ENCODE measurements at regions not wholly inside any gene's neighbourhood (a gene's known extent, or its start where the extent isn't known, plus 50 kb on each side); places are given as distances from the start of the nearest gene placed in this dataset.

DNA sequence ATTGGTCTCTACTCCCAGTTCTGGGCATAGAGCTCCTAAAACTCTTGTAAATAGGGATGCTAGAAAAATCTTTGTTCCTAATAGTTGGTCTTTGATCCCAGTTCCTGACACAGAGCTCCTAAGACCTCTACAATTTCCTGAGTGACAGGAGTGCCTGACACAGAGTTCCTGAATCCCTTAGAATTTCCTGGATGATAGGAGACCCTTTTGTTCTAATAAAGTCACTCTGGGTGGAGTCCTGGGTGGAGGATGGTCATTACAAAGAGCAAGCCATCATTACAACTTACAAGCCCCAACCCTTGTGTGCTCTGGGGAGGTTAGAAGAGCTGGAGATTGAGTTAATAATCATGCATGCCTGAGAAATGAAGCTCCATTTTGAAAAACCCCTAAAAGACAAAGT, 58.4 kb downstream of the ZZZ3 start:
- ATAC-seq, result no peak
- TF ChIP-seq PPARA (CRISPR knock-in tag; IDR thresholded peaks at IDR 0.05; ENCODE audit: borderline replicate concordance) (no peak), SNAI2 (CRISPR knock-in tag; IDR thresholded peaks at IDR 0.05) (no peak), ZNF8 (CRISPR knock-in tag; IDR thresholded peaks at IDR 0.05) (no peak), ZNF70 (CRISPR knock-in tag; IDR thresholded peaks at IDR 0.05) (no peak), ESRRG (CRISPR knock-in tag; IDR thresholded peaks at IDR 0.05) (no peak), ARNTL (CRISPR knock-in tag; IDR thresholded peaks at IDR 0.05; ENCODE audit: borderline replicate concordance, low read depth) (no peak)

DNA sequence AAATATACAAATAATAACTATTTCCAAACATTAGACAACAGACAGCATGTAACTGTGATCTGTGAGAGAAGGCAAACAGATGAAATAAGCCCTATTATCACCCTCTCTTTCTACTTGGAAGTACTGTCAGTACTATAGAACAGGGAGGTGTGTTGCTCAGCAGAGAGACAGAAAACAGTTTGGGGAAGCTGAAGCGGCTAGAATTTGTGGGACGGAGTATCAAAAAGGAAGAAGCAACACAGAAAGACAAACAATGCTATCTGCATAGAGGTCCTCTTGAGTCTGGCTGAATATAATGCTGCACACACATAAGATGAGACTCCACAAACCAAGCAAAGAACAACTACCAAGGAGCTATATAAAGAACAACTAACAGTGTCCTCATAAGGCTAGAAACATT, 59.4 kb downstream of the ZZZ3 start:
- TF ChIP-seq ZFP3 (CRISPR knock-in tag; IDR thresholded peaks at IDR 0.05) (no peak), SNAI2 (CRISPR knock-in tag; IDR thresholded peaks at IDR 0.05) (no peak), ESRRG (CRISPR knock-in tag; IDR thresholded peaks at IDR 0.05) (no peak), OSR1 (CRISPR knock-in tag; IDR thresholded peaks at IDR 0.05) (no peak), ZNF70 (CRISPR knock-in tag; IDR thresholded peaks at IDR 0.05) (no peak), GLIS3 (CRISPR knock-in tag; IDR thresholded peaks at IDR 0.05) (no peak)
- TF ChIP-seq, protein P1, sequence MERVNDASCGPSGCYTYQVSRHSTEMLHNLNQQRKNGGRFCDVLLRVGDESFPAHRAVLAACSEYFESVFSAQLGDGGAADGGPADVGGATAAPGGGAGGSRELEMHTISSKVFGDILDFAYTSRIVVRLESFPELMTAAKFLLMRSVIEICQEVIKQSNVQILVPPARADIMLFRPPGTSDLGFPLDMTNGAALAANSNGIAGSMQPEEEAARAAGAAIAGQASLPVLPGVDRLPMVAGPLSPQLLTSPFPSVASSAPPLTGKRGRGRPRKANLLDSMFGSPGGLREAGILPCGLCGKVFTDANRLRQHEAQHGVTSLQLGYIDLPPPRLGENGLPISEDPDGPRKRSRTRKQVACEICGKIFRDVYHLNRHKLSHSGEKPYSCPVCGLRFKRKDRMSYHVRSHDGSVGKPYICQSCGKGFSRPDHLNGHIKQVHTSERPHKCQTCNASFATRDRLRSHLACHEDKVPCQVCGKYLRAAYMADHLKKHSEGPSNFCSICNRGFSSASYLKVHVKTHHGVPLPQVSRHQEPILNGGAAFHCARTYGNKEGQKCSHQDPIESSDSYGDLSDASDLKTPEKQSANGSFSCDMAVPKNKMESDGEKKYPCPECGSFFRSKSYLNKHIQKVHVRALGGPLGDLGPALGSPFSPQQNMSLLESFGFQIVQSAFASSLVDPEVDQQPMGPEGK (CRISPR knock-in tag; IDR thresholded peaks at IDR 0.05; ENCODE audit: borderline replicate concordance), result no peak
- TF ChIP-seq, protein P2, sequence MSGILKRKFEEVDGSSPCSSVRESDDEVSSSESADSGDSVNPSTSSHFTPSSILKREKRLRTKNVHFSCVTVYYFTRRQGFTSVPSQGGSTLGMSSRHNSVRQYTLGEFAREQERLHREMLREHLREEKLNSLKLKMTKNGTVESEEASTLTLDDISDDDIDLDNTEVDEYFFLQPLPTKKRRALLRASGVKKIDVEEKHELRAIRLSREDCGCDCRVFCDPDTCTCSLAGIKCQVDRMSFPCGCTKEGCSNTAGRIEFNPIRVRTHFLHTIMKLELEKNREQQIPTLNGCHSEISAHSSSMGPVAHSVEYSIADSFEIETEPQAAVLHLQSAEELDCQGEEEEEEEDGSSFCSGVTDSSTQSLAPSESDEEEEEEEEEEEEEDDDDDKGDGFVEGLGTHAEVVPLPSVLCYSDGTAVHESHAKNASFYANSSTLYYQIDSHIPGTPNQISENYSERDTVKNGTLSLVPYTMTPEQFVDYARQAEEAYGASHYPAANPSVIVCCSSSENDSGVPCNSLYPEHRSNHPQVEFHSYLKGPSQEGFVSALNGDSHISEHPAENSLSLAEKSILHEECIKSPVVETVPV (CRISPR knock-in tag; IDR thresholded peaks at IDR 0.05), result no peak
- TF ChIP-seq, protein P3, sequence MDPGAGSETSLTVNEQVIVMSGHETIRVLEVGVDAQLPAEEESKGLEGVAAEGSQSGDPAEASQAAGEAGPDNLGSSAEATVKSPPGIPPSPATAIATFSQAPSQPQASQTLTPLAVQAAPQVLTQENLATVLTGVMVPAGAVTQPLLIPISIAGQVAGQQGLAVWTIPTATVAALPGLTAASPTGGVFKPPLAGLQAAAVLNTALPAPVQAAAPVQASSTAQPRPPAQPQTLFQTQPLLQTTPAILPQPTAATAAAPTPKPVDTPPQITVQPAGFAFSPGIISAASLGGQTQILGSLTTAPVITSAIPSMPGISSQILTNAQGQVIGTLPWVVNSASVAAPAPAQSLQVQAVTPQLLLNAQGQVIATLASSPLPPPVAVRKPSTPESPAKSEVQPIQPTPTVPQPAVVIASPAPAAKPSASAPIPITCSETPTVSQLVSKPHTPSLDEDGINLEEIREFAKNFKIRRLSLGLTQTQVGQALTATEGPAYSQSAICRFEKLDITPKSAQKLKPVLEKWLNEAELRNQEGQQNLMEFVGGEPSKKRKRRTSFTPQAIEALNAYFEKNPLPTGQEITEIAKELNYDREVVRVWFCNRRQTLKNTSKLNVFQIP (CRISPR knock-in tag; IDR thresholded peaks at IDR 0.05; ENCODE audit: borderline replicate concordance, low read depth), result no peak

DNA sequence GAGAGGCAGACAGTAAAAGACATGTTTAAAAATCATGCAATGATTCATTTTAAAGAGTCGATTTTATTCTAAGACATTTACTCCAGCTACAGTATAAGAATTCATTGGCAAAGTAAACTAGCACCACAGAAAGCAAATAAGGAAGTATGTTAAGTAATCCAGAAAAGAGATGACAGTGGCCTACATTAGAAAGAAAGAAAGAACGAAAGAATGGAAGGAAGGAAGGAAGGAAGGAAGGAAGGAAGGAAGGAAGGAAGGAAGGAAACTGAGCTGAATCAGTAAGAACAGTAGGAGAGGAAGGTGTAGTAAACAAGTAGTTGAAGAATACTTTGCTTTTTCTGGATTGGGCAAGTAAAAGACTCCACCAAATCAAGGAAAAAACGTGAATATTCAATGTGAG, 62.2 kb downstream of the ZZZ3 start:
- no peak for ATAC-seq
- TF ChIP-seq BACH2 (CRISPR knock-in tag; IDR thresholded peaks at IDR 0.05; ENCODE audit: borderline replicate concordance) (no peak), ISL1 (CRISPR knock-in tag; IDR thresholded peaks at IDR 0.05) (no peak)

More for the DNA sequence above, 59.4 kb downstream of the ZZZ3 start:
- no peak for ATAC-seq

DNA sequence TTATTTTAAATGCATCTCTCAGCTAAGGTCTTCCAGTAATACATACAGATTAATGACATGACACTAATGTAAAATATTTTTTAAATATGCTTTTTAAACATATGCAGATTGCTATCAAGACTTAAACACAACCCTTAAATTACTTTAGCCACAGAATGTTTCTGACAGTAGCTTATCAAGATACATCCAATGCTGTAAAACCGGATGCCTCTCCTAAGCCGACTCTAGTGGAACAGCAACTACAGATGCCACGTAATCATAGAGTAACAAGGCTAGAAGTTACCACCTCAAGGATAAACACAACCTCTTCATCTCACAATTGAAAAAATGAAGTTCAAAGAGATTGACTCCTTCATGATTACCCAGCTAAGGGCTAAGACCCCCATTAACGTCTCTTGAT, 68.4 kb downstream of the ZZZ3 start:
- ATAC-seq, result no peak
- 0 out of 2 replicates have a peak, but pooled peaks have one; percentile 19 for TF ChIP-seq ISL1 (CRISPR knock-in tag; IDR thresholded peaks at IDR 0.05)
- no peak for TF ChIP-seq ARNTL (CRISPR knock-in tag; IDR thresholded peaks at IDR 0.05; ENCODE audit: borderline replicate concordance, low read depth)
